GM18502 (cell line): ENCODE measurements at regions not wholly inside any gene's neighbourhood (a gene's known extent, or its start where the extent isn't known, plus 50 kb on each side); places are given as distances from the start of the nearest gene placed in this dataset.
A peak's percentile ranks its signal among the peaks of the same experiment; 100 is the strongest.

Experiments used
- ATAC-seq: cut with Tn5 transposase; IDR thresholded peaks from one replicate; pipeline ENCODE4 v1.9.1; 2021; ENCODE audit warnings: mild to moderate bottlenecking; ENCODE audit not compliant: unreplicated experiment, poor library complexity

DNA sequence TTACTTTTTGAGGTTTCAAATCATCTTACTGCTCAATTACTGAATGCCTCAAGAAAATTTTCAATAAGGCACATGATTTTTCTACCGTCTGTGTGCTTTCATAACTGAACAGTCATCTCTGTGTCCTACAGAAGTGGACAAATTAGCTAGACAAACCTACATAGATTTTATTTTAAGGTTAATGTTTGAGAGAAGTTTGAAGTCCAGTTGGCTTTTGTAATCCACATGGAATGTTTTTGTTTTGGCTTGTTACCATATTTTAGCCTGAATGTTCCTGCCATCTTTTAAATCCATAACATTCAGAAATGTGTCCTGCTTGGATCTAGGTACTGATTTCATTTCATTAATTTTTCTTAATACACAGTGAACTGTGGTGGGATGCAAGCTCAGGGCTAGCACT lies 730.1 kb downstream of the IGSF11 start:
- ATAC-seq: no peak

DNA sequence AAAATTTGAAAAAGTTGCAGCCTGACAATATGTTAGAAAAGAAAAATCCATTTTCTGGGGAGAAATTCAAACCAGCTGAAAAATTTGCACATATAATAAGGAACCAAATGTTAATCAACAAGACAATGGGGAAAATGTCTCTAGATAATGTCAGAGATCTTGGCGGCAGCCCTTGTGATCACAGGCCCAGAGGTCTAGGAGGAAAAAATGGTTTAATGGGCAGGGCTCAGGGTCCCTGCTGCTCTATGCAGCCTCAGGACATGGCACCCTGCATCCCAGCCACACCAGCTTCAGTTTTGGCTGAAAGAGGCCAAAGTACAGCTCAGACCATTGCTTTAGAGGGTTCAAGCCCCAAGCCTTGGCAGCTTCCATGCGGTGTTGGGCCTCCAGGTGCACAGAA lies 701.9 kb downstream of the IGSF11 start:
- ATAC-seq: no peak

DNA sequence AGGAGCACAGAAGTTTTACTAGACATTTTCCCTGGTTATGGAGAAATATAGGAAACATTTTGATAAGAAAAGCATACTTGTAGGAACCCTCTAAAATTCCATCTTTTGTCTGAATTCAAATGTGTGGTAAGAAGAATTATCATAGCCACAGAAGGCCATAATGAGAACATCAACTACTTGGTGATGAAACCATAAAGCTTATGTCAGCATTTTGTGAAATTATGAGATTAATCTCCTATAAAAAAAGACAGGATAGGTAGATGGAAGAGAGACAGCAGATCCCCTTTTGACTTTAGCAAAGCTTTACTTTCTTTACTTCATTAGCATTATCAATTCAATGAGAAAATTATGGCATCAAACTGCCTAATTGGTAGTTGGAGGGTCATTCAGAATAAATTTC lies 697.0 kb downstream of the IGSF11 start:
- no peak for ATAC-seq

DNA sequence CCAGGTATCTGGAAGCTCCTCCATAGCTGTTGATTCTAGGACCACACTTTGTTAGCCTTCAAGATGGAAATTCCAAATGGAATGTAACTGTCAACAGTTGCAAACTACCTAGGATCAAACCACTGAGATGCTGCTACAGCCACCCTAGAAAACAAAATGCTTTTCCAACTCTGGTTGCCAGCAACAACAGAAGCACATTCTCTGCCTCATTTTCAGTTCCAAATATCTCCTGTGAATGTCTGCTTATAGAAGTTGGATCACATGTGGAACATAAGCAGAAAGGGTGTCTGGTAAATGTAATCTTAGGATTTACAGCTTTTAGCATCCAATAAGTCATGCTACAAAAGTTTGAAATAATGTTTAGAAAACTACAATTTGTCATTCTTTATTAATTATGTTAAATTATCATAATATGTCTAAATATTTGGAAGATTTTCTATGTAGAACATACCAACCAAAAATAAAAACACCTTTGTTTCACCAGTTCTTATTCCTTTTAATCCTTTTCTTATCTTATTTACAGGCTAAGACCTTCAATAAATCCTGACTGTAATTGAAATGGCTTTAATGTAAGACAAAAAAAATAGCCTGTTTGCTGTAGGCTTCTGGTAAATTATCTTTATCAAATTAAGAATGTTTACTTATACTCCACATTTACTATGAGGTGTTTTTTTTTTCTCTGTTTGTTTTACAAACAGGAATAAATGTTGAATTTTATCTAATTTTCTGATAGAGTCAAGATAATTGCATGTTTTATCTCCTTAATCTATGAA lies 687.1 kb downstream of the IGSF11 start:
- ATAC-seq: no peak

DNA sequence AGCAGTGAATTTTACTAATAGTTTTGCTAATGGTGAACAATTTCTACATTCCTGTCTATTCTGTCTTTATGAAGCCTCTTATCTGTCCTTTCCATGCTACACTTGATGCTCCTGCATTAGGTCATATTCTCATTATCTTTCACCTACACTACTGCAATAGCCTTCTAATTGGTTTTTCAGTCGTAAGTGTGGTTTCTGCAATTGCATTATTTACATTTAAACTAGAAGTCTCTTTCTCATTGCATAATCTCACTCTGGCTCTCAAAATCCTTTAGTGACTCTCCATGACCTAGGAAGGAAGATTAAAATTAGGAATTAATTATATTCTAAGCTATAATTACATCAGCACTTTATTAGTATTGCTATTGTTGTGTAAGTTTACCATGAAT lies 686.5 kb downstream of the IGSF11 start:
- no peak for ATAC-seq

DNA sequence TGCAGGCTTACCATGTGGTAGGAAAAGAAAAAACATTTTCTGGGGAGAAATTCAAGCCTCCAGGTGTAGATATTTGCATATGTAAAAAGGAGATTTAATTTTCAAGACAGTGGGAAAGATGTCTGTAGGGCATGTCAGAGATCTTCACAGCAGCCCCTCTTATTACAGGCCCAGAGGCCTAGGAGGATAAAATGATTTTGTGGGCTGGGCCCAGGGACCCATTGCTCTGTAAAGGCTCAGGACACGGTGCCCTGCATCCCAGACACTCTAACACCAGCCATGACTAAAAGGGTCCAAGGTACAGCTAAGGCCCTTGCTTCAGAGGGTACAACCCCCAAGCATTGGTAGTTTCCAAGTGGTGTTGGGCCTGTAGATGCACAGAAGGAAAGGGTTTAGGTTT lies 680.1 kb downstream of the IGSF11 start:
- ATAC-seq: no peak

DNA sequence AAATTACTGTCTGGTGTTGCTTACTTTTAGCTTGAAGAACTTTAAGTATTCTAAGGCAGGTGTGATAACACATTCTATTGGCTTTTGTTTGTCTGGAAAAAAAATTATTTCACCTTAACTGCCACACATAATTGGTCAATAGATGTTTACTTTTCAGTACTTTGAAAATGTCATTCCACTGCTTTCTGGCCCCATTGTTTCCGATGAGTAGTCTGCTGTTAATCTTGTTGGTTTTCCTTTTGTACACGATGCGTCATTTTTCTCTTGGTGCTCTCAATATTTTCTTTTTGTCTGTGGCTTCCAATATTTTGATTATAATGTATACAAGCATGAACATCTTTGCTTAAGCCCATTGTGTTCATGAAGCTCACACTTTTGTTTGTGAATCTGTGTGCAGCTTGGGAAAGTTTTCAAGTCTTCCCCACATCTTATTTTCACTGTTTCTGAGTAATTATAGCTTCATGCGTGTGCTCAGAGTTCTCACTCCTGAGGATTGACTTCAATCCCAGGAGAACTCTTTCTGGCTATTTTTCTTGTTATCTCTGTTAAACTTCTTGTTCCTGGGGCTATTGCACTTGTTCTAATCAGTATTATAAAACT lies 664.7 kb downstream of the IGSF11 start:
- ATAC-seq: no peak

DNA sequence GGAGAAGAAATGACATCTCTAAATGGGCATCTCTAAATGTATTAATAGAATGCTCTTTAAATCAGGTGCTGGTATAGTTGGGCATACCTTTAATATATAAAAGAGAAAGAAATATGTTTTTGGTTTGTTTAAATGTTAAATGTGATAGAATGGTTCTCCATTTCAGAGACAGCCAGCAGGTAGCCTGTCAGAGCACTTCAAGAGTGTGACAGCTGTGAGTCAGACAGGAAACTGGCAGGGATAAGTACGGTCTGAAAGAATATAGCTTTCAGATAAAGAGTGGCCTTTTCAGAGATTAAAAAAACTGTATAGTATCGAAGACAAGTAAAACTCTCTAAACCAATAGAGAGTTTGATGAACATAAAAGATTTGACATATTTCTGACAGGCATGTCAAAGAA lies 654.1 kb downstream of the IGSF11 start:
- ATAC-seq: no peak

DNA sequence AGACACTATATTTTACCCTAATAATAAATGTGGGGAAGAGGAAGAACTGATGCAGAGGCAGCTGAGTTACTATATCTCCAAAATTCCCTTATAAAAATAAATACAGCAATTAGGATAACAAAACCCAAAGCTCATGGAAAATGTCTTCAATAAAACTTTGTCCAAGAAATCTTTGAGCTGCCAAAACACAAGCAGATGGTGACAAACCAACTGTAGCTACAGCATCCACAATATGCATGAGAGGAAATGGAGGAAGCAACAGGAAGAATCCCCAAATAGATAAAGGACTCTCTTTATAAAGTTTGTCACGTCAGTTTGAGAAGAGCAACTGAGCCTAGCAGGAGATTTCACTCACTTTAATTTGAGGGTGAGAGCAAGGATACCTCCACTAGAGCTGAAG lies 638.2 kb downstream of the IGSF11 start:
- no peak for ATAC-seq

DNA sequence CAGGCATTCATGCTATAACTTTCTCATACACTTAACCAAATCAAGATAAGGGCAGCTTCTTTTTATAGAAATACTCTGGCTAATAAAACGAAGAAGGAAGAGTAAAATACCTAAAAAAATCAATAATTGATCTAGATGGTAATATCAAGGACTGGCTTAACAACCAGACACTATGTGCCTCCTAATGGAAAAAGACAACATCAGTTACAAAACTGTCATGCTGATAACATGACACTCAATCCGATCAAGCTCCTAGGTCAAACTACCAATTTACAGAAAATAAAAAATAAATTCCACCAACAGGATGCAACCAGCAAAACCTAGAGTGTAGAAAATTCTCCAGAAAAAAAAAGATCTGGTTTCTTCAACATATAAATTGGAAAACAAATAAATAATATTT lies 634.6 kb downstream of the IGSF11 start:
- no peak for ATAC-seq

DNA sequence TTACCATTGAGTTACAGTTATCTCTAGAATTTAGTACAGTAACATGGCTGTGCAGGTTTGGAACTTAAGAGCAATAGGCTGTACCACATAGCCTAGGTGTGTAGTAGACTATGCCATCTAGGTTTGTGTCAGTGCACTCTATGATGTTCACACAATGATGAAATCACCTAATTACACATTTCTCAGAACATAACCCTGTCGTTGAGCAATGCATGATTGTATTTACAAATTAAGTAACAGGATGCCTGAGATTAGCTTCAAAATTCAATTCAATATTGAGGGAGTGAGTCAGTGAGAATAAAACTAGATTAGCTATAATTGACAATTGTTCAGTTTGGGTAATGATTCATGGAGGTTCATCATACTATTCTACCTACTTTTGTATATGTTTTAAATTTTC lies 633.8 kb downstream of the IGSF11 start:
- no peak for ATAC-seq

DNA sequence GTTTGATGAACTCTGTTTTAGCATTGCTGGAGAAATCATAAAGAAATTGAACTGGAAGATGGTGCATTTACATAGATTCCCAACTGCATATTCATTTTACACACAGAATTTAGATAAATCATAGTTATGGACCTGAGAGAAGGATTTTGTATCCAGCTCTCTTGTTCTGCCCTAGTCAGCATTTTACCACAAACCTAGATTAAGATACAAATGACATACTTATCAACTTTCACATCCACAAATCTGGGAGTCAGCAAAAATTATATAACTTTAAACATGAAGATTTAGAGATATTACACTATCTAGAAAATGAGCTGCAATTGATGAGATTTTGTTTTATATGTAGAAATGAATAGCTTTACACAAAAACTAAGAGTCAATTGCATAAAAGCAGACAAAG lies 632.8 kb downstream of the IGSF11 start:
- no peak for ATAC-seq

DNA sequence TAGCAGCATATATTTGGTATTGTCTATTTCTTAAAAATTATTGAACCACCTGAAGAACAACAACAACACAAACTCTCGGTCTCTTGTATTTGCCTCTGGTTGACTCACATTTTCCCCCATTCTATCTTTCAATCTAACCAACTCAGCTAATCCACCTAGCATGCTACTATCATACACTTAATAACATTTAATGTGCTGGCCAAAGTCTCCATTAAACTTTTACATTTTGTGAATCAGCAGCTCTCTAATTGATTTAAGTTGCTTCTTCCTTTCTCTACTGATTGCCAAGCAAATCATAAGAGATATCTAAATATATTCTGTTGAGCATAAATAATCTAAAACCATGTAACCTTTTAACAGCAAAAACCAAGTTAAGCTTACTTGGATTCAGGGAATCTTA lies 631.7 kb downstream of the IGSF11 start:
- no peak for ATAC-seq

DNA sequence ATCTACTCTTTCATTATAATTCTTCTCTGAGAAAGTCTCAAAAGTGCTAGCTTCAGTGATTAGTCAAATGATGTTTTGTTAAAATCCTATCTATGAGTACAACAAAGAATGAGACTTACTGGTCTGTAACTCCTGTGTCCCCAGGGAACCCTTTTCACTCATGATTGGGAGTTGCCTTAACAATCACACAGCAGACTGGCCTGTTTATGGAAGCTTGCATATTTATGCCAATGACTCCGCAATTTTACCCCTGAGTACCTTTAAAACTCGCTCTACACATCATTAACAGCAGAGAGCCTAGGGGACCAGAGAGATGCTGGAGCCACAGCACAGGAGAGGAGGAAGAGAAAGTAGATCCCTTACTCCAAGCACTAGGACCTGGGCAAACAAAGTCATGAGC lies 628.1 kb downstream of the IGSF11 start:
- no peak for ATAC-seq

DNA sequence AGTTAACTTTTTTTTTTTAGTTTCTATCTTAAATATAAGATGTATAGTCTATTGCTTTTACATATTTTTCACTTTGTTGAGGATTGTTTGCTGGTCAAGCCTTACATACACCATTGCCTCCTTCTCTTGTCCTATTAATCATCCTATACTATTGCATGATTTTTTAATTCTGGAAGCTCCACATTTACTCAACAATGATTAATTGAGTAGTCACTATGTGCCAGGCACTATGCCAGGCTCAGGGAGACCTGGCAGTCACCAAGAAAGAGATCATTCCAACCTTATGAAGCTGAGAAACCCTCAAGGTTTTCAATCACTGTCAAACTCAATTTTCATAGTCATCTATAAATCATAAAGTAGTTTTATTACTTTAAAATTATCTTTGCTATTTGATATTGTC lies 626.2 kb downstream of the IGSF11 start:
- ATAC-seq: no peak

DNA sequence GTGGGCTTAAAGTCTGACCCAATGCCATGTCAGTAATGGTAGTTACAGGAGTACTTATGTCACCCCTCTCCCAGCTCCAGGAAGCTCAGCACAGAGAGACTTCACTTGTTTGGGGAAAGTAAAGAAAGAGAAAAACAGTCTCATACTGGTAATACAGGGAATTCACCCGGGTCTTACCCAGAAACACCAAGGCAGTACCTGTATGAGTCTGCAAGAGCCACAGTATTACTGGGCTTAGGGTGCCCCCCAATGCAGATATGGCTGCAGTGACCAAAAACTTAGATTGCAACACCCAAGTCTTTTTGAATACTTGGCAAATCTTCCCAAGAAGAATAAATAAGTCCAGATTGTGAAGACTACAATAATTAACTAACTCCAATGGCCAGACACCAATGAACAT lies 622.1 kb downstream of the IGSF11 start:
- peak; percentile 94 for ATAC-seq

DNA sequence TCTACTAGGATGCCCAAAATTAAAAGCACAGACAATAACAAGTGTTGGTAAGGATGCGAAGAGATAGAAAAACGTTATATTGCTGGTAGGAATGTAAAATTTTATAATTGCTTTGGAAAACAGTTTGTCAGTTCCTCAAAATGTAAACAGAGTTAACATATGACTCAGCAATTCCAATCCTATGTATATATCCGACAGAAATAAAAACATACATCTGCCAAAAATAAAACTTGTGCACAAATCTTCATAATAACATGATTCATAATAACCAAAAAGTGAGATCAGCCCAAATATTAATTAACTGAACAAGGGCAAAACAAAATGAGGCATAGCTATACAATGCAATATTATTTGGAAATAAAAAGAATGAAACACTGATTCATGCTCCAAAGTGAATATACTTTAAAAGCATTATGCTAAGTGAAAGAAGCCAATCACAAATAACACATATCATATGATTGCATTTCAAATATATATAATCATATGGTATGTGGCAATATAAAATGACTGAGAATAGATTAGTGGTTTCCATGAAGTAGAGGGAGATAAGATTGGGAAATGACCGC lies 609.3 kb downstream of the IGSF11 start:
- ATAC-seq: no peak

DNA sequence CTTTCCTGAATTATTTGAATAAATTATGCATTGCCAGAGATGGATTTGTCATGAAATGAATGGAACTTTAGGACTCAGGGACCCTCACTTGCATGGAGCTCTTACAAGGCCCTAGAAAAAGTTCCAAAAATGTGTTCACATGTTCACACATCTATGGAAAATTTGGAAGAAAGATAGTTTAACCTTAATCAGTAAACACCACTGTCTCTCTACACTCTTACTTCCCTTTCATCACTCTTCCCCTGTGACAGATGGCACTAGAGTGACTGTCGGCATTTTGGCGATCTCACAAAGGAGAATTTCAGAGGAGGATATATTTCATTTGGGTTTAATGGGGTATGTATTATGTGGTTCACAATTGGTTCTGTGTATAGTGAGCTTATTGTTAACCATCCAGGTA lies 600.8 kb downstream of the IGSF11 start:
- ATAC-seq: no peak

DNA sequence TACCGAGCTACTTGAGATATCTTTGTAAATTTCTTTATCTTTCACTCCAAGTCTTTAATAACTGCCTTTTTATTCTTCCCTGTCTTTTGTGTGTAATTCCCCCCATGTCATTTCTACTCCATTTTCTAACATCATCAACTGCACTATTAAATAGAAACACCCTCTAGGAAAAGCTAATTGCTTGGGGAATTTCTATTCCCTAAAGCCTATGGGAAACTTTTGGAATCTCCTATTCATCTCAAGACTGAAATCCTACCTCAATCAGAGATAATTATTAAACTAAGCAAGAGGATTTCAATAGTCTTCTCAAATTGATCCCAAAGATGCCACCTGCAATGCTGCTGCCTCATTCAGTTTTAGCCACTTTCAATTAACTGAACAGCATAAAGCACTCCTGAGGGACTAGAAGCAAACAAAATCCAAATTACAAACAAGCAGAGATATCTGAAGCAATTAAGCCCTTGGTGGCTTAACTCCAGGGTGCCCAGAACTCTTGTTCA lies 598.7 kb downstream of the IGSF11 start:
- no peak for ATAC-seq

DNA sequence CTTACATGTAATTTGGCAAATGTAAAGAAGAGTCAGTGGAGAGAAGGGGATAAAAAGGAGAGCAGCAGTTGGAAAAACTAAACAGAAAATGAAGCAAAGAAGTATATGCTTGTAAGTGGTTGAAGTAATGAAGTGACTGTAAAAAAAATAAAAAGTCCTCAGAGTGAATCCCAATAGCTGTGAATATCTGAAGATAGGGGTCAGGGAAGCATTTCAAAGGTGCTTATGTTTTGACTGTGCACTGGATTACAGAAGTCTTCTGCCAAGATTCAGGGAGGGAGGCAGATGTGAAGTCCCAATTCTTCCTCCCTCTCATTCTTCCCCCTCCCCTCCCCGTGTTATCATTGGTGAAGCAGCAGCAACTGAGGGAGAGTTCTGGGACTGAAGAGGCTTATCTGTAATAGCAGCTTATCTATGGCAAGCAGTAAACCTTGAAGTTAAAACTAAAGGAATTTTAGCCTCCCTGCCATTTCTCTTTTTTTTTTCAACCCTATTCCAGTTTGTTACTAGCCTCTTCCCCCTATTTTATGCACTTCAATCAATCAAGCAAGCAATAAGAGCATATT lies 597.9 kb downstream of the IGSF11 start:
- ATAC-seq: no peak

DNA sequence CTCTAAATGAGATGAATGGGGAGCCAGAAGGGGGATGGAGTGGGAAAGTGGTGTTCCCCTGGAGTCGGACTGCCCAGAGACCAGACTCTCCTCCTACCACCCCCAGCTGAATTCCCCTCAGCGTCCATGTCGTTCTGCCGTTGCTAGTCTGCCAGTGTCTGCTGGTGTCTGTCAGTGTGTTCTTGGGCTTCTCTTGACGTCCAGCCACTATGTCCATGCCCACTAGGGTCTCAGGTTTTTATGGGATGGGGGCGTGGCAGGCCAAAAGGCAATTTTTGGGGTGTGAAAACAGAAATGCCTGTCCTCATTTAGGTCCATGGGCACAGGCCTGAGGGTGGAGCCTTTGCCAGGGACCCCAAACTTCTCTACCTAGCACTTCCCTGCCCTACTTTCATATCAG lies 589.6 kb downstream of the IGSF11 start:
- no peak for ATAC-seq

DNA sequence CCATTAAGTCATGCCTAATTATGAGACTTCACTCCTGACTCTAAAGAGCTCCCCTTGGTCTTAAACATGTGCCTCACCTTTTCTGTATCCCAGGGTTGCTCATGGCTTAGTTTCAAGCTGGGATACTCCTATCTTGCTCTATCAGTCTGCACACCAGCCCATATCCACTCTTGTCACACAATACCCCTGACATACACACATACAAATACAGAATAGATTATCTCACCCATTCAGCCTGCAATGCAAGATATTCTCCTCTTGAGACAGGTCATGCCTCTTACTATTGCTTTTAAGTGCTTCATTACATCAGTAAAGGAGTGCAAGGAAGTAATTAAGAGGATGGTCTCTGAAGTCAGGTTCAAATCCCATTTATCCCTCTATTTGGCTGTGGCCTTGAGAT lies 587.3 kb downstream of the IGSF11 start:
- no peak for ATAC-seq
